KG1 (cell line): ENCODE measurements at regions not wholly inside any gene's neighbourhood (a gene's known extent, or its start where the extent isn't known, plus 50 kb on each side); places are given as distances from the start of the nearest gene placed in this dataset.

Source experiments
- DNase-seq: peaks from one replicate; lab custom pipeline; 2025; lab: John Stamatoyannopoulos, UW

GRCh38 chr11:134761926-134762247, 349.8 kb upstream of the B3GAT1 start:
- DNase-seq, result no peak

GRCh38 chr11:134761386-134761785, 349.3 kb upstream of the B3GAT1 start:
- DNase-seq, result no peak

GRCh38 chr11:134760957-134761356, 348.9 kb upstream of the B3GAT1 start:
- no peak for DNase-seq

GRCh38 chr11:134760299-134760698, 348.3 kb upstream of the B3GAT1 start:
- no peak for DNase-seq

- no peak for DNase-seq
These were observed 347.8 kb upstream of the B3GAT1 start for GRCh38 chr11:134759855-134760254.

- no peak for DNase-seq
These were observed 347.2 kb upstream of the B3GAT1 start for GRCh38 chr11:134759274-134759673.

GRCh38 chr11:134758342-134758931, 346.4 kb upstream of the B3GAT1 start:
- no peak for DNase-seq

DNA sequence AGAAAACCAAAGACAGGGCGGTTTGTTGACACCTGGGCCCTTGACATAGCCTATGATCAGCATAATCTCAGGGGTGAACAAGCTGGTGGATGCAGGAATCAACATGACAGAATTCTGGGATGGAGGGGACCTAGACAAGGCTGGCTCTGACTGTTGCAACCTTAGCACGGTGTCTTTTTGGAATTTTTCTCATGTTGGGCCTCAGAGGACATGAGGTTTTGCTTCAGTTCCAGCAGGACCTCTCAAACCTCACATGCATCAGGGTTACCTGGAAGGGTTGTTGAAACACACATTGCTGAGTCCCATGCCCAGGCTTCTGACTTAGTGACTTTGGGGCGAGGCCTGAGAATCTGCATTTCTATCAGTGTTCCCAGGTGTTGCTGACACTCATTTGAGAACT, 345.6 kb upstream of the B3GAT1 start:
- no peak for DNase-seq

DNA sequence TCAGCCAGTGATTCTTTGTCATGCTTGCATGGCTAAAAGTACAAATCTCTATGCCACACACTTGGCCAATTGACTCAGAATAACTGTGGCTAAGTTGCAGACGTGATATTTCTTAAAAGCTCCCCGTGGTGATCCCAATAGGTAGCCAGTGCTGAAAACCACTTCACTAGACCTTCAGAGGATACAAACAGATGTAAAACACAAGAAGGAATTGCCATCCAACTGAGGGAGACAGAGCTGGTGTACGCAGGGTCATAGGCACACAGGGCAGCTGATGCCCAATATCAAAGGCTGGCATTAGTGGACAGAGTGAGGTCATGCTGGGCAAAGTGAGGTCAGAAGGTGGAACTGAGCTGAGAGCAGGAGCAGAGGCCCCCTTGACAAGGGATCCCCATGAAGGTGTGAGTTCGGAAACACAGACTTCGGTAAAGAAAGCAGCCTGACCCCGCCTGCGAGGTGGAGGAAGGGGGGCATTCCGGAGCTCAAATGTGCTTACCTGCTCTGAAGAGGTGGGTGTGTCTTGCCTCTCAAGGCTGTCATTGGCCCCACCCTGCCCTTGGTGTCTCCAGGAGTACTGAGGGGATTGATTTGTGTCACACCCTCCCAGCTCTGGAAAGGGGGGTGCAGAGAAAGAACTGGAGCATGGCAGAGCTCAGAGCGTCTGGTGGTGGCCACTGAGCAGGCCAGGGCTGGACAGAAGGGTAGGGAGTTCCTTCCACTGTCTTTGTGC, 344.9 kb upstream of the B3GAT1 start:
- DNase-seq, result no peak

- DNase-seq, result no peak
These were observed 343.5 kb upstream of the B3GAT1 start for GRCh38 chr11:134755535-134755934.

DNA sequence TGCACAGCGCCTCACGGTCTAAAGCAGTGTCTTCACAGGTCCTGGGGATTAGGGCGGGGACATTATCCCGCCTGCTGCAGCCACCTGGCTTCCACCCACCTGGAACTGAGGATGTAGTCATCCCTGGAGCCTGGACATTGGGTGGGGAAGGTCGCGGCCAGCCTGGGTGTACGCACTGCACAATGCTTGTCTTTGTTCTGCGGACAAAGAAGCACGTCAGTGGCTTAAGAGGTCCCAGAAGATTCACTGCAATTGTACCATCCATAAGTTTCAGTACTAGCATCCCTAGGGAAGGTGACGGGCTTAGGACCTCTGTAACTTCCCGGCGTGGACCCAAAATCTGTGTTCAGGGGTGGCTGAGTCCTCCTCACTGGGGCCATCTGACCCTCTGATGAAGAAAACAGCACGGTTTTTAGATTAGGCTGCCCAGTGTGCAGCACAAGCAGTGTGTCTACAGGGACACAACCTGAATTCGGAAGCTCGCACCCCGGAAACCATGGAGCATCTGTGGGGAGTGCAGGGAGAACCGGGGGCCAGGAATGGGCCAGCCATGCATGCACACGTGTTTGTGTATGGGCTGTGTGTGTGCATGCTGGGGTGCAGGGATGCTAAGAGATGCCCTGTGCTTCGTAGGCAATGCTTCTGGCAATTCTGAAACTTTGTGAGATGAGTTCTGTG, 342.6 kb upstream of the B3GAT1 start:
- DNase-seq, result no peak

- no peak for DNase-seq
These were observed 341.9 kb upstream of the B3GAT1 start for GRCh38 chr11:134753771-134754520.

DNA sequence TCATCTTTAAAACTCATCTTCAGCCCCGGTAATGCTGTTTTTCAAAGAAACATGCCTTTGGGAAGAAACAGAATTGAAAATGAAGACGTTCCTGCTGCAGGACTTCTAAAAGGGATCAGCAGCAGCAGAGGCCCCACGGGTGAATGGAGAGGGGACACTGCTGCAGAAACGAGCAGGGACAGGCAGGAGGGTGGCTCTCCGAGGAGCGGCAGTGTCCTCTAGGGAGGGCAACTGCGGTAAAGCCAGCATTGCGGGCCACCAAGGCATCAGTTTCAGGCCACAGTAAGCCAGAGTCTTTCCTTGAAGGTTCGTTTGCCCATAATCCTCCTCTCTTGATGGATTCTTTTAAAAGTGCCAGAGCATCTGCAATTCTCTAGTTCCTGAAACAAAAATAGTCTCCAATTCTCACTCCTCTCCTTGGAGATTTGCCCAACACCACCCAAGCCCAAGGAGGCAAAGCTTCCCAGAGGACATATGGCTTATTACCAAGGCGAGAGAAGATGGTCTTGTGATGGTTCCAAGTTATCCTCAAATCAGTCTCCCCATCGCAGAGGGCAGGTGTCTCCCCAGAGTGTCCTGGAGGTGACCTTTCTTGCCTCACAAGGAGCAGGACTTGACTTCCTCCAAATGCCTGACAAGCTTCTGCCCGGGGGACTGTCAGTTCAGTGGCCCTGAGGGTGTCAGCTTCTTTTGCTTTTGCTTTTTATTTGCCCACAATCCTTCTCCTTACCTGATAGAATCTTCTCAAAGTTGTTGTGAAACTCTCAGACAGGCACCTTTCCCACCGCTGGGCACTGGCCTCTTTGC, 341.1 kb upstream of the B3GAT1 start:
- DNase-seq, result no peak

- DNase-seq, result no peak
These were observed 340.5 kb upstream of the B3GAT1 start for GRCh38 chr11:134752526-134752925.

DNA sequence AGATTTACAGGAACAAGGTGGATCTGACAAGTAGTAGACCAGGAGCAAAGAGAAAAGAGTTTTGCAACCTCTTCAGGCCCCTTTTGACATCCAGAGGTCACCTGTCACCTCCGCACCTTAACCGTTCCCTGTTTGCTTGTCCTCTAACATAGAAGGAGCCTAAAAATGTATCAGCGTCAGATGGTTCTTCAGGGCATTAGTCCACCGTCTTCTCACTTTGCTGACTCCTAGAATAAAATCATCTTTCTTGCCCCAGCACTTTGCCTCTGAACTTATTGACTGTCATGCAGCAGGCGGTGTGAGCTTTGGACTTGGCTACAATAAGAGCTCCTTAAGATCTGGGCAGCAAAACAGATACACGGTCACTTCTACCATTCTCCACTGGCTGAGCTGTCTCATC, 339.7 kb upstream of the B3GAT1 start:
- no peak for DNase-seq

- no peak for DNase-seq
These were observed 339.1 kb upstream of the B3GAT1 start for GRCh38 chr11:134751031-134751585.

DNA sequence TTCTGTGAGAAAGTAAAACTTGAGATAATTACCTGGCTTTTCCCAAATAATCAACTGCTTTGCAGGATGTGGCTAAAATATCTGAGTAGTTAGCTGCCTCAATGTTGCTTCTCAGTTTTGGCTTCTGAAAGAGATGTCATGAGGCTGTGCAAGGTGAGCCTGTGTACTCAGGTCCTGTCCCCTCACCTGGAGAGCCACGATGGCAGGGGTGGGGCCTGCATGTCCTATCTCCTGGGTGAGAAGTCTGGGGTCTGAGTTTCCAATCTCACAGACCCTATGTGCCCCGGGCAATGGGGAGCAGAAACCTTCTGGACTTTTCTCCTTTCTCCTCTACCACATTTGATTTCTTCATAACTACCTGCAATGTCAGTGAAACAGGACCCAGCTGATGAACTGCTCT, 338.6 kb upstream of the B3GAT1 start:
- no peak for DNase-seq

DNA sequence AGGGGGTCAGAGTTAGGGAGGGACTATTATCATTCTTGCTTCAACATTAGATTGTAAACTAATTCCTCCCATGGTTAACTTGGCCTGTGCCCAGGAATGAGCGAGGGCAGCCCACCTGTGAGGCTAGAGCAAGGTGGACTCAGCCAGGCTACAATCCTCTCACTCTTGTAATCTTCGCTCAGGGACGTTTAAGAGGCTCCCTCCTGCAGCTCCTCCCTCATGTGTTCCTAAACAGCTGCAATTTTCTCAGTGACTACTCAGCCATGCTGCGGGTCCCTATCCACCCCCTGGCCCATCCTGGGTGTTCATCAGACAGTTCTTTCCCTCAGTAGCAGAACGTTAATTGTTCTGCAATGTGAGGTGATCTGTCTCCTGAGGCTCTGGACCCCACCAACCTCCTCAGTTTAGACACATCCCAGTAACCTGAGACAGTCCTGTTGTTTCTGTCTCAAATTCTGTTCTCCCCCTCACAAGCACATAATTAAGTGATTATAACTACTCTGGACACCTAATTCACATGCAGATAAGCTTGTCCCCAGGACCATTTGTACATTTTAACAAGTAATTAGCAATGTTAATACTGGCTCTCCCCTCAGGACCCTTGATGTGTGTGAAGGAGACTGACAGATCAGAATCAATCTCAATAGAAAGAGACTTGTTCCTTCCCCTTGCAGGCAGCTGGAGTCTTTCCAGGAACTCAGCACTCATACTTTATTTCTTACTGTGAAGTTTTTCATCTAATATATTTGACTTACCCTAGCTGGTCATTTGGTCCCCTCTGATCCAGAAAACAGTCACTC, 337.2 kb upstream of the B3GAT1 start:
- no peak for DNase-seq

DNA sequence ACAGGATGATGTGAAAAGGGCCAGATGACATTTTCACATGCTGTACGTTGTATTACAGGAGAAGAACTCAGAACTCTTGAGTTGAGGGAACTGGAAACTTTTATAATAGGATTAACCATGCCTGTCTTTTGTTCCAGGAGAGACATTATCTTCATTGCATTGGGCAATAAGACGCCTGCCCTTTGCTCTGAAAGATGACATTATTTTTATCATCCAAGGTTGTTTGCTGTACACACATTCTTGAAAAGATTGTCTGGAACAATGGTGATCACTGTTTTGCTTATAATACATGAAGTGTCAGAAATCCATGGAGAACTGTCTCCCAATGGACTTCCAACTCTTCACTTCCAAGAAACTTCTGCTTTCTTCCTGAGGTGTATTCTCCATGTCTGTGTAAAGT, 334.6 kb upstream of the B3GAT1 start:
- no peak for DNase-seq

- DNase-seq, result no peak
These were observed 333.4 kb upstream of the B3GAT1 start for GRCh38 chr11:134745456-134745855.

DNA sequence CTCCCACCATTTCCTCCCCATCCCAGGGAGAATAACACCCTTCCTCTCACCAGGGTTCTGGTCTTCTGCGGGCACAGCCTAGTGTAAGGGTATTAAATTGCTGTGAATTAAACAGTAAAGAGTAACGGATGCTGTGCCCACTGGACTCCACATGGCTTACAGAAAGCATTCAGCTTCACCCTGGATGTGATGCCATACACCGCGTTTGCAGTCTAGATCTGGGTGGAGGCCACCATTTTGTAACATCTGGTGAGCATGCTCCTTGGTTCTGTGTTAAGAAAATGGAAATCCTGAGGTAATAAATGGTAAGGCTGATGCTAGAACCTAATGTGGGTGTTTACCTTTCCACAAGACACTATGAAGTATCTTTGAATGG, 331.8 kb upstream of the B3GAT1 start:
- DNase-seq, result no peak
